RWPE1 (cell line): ENCODE measurements at regions not wholly inside any gene's neighbourhood (a gene's known extent, or its start where the extent isn't known, plus 50 kb on each side); places are given as distances from the start of the nearest gene placed in this dataset.

ENCODE experiments used
- CTCF ChIA-PET: fragments of 350-600 bp; sonication (Branson Sonifier 250); formaldehyde crosslinking; extraction: SDS; loops from one replicate; lab custom pipeline; 2021; lab: Yijun Ruan, JAX
- POLR2A ChIA-PET: fragments of 400-600 bp; formaldehyde crosslinking; extraction: SDS; loops from one replicate; lab custom pipeline; 2020; ENCODE audit warnings: antibody characterized with exemption; ENCODE audit not compliant: low non-redundant PET; lab: Yijun Ruan, JAX
- DNase-seq: peaks from one replicate; pipeline ENCODE4 v3.0.0; 2012; ENCODE audit warnings: low spot score
- H3K27ac ChIP-seq: fragments of 450-650 bp; 2 replicates; pipeline ENCODE4 v1.5.1; 2017
- CTCF ChIP-seq: fragments of 450-650 bp; conservative IDR thresholded peaks from 2 replicates; pipeline ENCODE4 v1.5.1; 2017; ENCODE audit warnings: low read depth, mild to moderate bottlenecking

- no peak for TF ChIP-seq CTCF
- no peak overlapping the region for H3K27ac ChIP-seq
- CTCF ChIA-PET = no interaction called here
- DNase-seq = no peak
- POLR2A ChIA-PET = no interaction called here
These were observed 135.1 kb downstream of the RRAGC start for GRCh38 chr1:38724160-38725131.

GRCh38 chr1:38721816-38722215 lies 137.8 kb downstream of the RRAGC start:
- no peak for DNase-seq

GRCh38 chr1:38719880-38720279 lies 139.7 kb downstream of the RRAGC start:
- TF ChIP-seq CTCF = no peak
- ChIA-PET POLR2A (no interaction called here), CTCF (no interaction called here)
- H3K27ac ChIP-seq = no peak overlapping the region
- DNase-seq = no peak

More at GRCh38 chr1:38721816-38722215, 137.8 kb downstream of the RRAGC start:
- TF ChIP-seq CTCF = no peak
- H3K27ac ChIP-seq = no peak overlapping the region
- ChIA-PET CTCF (no interaction called here), POLR2A (no interaction called here)

GRCh38 chr1:38718031-38718430 lies 141.5 kb downstream of the RRAGC start:
- no peak overlapping the region for H3K27ac ChIP-seq
- CTCF ChIA-PET = no interaction called here
- POLR2A ChIA-PET = no interaction called here
- no peak for TF ChIP-seq CTCF
- no peak for DNase-seq

GRCh38 chr1:38716229-38716628 lies 143.3 kb downstream of the RRAGC start:
- CTCF ChIA-PET = no interaction called here
- H3K27ac ChIP-seq = no peak overlapping the region
- DNase-seq = no peak
- no peak for TF ChIP-seq CTCF
- POLR2A ChIA-PET = no interaction called here

GRCh38 chr1:38715415-38715814 lies 144.2 kb downstream of the RRAGC start:
- no peak overlapping the region for H3K27ac ChIP-seq
- ChIA-PET CTCF (interaction anchor here (0.7 kb wide), 1 partner anchor 10 kb away, joined by 3 read pairs; no protein-coding TSS in a partner anchor), POLR2A (no interaction called here)
- DNase-seq = no peak
- TF ChIP-seq CTCF = no peak
